Jurkat, Clone E6-1 (cell line): ENCODE measurements at regions not wholly inside any gene's neighbourhood (a gene's known extent, or its start where the extent isn't known, plus 50 kb on each side); places are given as distances from the start of the nearest gene placed in this dataset.

ENCODE experiments used
- DNase-seq: peaks from one replicate; pipeline ENCODE4 v3.0.0-alpha.2; 2011; ENCODE audit warnings: low read depth, low spot score
- H3K4me3 ChIP-seq: 2 replicates; pipeline ENCODE4 v1.5.1; 2011; ENCODE audit warnings: mild to moderate bottlenecking, low read length, control low read depth, moderate library complexity

DNA sequence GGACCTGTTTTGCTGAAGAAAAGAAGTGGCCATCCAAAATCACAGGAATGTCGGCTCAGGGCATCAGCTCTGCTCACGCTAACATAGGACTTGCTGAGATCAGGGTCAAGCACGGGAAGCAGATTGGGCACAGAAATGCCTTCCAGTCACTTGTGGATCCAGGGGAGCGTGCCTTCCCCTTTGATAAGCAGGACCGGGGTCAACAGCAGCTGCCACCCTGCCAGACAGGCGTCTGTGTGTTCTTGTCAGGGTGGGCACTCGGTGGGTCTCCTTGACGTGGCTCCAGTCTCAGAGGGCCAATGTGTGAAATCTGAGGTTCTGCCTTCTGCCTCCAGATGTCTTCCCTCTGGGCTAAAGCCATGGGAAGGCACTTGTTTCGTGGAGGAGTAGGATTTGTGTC is 313.7 kb upstream of the IRX4 start:
- no peak for DNase-seq
- no peak overlapping the region for H3K4me3 ChIP-seq

DNA sequence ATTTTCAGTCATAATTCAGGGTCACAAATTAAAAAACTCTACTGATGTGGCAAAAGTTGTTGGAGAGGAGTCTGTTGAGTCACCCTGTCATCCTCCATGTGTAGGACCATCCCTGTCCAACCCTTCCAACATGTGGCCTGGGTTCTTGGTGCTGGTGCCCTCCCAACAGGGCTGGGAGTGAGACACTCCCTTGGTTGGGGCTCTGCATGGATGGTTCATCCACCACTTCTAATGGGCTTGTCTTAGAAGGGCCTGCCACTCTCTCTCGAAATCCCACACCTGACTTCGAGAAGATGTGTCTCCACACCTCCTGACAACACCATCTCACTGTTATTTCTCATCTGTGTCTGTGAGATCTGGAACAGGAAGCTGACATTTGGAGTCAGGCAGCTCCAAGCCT is 312.2 kb upstream of the IRX4 start:
- no peak overlapping the region for H3K4me3 ChIP-seq
- DNase-seq = no peak

DNA sequence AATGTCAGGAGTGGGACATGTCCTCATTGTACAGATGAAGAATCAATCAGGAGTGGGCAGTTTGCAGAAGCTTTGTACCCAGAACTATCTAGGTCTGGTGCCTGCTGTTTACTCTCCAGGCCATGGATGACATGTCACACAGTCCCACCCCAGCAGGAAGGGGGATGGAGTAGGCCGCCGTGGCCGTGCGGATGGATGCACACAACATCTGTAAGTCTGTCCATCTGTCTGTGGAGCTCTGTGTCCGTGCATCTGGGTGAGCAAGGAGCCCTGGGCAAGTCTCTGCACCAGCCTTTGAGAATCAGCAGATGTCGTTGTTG is 311.5 kb upstream of the IRX4 start:
- DNase-seq = no peak
- H3K4me3 ChIP-seq = no peak overlapping the region

DNA sequence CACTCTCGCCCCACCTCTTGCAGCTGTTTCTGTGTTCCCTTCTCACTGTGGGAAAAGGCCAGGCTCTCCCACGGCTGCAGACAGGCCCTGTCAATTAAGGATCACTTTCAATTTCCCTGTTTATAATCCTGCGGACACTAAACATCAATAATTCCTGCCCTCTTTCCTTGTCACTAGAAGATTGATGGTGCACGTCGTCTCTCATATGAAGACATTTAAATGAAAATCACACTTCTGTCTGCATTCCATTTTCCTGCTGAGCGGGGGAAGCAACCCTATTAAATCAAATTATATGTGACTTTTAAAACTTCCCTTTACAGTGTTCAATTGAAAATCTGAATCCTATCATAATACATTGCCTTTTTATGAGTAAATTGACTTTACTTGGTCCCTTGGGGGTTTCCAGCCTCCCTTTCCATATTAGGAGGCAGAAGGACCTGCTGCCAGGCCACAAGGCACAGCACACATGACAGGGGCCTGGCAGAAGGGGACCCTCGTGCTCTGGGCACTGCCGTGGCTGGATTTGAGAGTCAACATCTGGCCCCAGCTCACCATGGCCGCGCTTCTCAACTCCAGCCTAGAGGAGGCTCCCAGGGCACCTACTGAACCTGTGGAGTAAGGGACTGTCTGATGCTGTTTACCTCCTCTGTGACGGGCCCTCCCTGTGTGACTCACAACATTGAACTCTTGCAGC is 311.0 kb upstream of the IRX4 start:
- H3K4me3 ChIP-seq = no peak overlapping the region
- DNase-seq = no peak

DNA sequence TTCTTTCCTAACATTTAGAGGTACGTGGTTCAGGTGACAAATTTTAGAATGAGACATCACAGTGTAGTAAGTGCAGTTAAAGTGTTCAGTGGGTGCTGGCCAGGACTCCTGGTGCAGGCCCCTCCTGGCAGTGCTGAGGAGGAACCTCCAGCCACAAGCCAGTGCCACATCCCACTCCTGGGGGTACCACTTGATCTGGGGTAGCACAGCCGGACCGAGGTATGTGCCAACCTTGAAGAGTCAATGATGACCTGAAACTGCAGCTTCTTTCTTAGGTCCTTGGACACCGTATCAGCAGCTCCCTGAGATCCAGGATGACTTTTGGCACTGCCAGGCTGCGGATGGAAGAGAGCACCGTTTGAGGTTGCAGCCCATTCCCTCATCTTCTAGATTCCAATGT is 310.4 kb upstream of the IRX4 start:
- DNase-seq = no peak
- H3K4me3 ChIP-seq = no peak overlapping the region

DNA sequence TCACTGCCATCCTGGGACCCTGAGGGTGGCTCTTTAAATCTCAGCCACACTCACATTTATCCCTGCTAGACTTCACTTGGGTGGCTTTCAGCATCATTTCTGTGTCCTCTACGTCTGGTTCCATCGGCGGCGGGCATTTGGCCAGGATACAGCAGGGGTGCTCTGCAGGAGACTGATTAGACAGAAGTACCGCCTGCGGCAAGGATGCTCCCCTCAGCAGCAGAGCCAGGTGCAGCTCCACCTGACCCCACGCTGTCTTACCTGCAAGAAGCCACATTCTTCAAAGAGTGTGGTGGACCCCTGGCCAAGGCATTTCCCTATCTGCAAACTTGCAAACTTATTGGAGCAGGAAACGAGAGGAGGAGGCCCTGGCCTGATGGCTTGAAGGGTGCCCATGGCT is 309.8 kb upstream of the IRX4 start:
- no peak overlapping the region for H3K4me3 ChIP-seq
- DNase-seq = no peak

DNA sequence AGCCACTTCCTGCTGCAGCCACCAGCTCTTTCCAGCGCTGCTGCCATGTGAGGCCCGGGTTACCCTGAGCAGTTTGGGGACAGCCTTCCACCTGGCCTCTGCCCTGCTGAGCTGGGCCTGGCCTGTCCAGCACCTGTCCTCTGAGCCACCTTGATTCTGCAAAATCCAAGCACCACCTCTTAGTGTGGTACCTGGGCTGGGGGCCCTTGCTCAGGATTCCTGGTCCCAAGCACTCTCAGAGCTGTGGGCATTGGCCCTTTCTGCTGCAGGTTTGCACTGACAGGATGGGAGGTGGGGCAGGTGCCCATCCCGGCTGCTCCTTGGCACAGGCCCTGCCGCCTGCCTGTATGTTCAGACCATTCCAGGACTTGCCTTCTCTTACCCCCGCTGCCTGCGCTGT is 309.2 kb upstream of the IRX4 start:
- DNase-seq = no peak
- no peak overlapping the region for H3K4me3 ChIP-seq

DNA sequence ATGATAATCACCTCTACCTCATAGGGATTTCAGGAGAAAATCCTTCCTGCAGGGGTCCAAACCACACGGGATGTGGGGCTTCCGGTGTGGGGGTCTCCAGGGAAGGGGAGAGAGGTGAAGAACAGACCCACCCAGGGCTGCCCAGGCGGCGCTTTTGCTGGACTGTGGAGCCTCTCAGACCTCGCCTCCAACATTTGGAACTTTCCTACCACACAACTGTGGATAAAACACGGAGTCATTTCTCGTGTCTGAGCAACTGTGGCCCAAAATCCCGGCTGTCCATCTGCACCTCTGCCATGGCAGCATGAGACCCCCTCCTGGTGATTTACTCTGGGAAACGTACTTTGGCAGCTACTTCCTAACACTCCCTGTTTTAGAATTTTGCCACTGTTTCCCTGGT is 307.8 kb upstream of the IRX4 start:
- no peak for DNase-seq
- no peak overlapping the region for H3K4me3 ChIP-seq

DNA sequence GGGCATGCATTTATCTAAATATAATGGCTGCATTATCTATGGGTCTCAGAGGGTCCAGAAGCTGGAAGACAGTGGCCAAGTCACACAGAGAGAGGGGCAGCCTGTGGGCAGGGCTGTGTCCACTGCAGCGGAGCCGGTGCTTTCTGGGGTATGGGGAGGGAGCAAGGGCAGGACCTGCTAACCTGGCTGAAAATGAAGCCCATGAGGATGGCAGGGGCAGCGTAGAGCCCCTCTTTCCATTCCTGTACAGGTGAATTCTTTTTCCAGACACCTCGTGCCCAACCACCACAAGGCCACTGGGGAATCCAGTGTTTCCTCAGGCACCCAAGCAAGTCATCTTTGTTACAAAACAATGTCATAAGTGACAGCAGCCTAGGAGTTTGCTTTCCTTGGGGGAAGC is 305.9 kb upstream of the IRX4 start:
- no peak for DNase-seq

DNA sequence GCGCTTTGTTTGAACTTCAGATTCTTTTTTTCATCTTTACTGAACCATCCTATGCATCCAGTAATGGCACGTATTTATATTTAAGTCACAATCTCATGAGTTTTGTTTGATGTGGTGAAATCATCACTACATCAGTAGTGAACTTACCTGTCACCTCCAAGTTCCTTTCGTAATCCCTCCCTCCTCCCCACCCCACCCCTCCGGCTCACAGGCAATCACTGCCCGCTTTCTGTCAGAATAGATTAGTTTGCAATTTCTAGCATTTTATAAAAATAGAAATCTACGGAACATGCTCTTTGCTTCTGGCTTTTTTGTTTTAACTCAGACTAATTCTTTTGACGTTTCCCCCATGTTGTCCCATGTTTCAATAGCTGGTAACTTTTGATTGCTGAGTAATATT is 305.4 kb upstream of the IRX4 start:
- no peak for DNase-seq
- H3K4me3 ChIP-seq = no peak overlapping the region

More for the DNA sequence above, 305.9 kb upstream of the IRX4 start:
- H3K4me3 ChIP-seq = no peak overlapping the region

DNA sequence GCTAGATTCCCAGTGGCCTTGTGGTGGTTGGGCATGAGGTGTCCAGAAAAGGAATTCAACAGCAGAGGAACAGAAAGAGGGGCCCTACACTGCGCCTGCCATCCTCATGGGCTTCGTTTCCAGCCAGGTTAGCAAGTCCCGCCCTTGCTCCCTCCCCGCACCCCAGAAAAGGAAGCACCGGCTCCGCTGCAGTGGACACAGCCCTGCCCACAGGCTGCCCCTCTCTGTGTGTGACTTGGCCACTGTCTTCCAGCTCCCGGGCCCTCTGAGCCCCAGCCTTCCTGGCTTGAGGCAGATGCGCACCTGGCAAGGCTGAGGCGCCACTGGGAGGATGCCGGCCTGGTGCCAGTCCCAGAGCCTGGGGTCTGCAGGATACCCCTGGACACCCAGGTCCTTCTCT is 305.0 kb upstream of the IRX4 start:
- no peak overlapping the region for H3K4me3 ChIP-seq
- no peak for DNase-seq

DNA sequence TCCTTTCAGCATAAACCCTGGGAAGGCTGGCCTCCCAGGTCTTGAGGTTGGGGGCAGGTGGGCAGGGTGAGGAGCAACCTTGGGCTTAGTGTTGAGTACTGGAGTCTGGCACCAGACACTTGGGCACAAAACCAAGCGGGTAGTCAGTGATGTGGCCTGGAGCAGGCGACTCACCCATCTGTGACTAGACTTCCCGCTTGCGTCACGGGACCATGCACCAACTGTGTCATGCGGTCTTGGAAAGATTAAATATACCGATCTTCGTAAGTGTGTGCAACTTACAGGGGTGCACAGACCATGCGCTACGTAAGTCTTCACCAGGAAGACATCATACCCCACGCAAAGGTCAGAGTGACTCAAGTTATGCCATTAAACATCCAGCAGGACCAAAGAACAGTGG is 304.4 kb upstream of the IRX4 start:
- H3K4me3 ChIP-seq = no peak overlapping the region
- DNase-seq = no peak

DNA sequence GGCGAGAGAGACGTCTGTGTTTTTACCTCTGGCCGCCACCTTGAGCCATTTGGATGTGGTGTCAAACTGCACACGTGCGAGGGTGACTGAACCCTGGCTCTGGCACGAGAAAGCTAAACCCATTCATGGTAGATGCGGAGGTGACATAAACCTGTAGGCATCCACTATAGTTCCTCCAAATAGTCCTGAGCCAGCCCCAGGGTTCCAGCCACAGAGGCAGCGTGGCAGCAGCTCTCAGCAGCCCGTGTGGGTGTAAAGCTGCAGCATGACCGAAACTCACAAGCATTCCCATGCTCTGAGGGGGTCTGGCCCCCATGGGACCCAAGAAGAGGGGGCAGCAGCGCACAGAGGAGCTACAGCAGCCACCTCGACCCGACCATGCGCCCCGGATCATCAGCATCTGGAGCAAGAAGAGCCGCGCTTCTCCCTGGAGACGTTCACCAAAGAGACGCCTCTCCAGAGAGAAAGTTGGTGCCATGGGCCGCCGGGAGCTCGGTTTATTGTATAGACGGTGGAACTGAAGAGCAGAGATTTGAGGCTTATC is 303.8 kb upstream of the IRX4 start:
- no peak for DNase-seq
- H3K4me3 ChIP-seq = no peak overlapping the region

DNA sequence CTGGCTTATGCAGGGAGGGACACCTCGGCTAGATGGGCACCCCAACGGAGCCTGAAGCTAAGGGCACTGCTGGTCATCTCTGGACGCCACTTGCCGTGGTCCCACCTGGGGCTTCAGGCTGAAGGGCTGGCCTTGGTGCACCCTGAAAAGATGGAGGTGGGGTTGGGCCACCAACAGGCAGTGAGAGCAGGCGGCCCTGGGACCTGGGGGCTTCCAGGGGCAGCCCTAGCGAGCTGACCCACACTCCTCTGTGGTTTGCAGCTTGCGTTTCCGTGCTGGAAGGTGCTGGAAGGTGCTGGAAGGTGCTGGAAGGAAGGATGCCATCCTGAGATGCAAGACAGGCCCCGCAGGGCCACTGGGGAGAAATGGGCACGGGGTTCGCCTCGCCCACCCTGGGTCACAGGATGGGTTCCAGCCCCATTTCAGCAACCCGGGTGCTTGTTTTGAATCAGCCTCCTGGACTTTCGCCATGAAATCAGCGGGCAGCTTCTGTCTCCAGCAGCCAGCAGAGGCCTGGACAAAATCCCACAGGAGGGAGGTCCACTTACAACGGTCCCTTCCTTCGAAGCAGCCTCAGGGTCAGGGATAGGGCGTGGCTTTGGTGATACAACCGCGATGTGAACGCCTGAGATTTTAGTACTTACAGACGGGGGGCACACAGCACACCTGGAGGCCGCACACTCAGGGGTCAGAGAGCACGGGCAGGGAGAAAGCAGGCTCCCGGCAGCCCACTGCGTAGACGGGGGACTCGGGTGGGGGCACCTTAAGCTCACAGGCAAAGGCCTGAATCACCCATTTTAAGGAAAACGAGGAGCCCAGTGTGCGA is 303.1 kb upstream of the IRX4 start:
- DNase-seq = no peak
- H3K4me3 ChIP-seq = no peak overlapping the region

DNA sequence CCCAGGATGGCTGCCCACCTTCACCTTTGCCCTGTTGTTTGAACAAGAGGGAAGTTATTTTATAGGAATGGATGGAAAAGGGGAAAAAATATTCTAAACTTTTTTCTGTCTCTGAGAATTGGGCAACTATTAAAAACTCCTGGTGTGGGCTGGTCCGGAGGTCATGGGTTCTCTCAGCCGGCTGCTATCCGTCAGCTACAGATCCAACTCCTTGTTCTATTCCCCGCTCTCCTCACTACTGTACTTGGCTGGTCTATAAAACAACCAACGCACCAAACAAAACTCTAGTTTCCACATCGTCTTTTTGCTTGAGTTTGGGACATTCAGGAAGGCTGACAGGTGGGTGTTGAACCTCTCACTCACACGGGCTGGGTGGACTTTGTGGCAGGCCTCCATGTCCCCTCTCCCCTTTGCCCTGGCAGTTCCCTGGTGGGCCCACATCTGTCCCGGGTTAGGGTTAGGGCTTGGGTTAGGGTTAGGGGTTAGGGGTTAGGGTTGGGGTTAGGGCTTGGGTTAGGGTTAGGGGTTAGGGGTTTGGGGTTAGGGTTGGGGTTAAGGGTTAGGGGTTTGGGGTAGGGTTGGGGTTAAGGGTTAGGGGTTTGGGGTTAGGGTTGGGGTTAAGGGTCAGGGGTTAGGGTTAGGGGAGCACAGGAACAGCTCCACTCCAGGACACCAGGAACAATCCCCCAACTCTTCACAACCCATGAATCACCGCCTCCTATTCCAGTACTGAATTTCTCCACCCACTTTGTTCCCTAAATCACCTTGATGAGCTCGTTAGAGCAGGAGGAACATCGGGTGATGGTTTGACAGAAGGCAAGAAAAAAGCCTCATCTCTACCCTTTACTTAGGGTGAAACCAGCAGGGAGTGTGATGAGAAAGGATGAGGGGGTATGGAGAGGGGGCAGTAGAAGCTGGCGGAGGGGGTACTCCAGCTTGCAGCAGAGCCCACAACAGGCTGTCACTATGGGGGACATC is 302.1 kb upstream of the IRX4 start:
- H3K4me3 ChIP-seq = no peak overlapping the region
- DNase-seq = no peak

DNA sequence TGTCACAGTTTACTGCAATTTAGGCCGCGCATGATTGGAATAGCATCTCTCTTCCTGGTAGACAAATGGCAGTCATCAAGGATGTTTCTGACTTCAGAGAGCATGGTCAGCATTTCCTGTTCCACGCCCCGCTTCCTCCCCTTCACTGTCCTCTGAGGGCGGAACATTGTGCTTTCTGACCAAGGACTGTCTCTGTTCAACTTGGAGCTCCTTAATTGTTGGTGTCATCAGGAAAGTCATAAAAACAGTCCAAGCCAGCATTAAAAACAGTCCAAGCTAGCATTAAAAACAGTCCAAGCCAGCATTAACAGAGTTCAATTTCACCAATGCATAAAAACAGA is 301.3 kb upstream of the IRX4 start:
- DNase-seq = no peak
- H3K4me3 ChIP-seq = no peak overlapping the region

DNA sequence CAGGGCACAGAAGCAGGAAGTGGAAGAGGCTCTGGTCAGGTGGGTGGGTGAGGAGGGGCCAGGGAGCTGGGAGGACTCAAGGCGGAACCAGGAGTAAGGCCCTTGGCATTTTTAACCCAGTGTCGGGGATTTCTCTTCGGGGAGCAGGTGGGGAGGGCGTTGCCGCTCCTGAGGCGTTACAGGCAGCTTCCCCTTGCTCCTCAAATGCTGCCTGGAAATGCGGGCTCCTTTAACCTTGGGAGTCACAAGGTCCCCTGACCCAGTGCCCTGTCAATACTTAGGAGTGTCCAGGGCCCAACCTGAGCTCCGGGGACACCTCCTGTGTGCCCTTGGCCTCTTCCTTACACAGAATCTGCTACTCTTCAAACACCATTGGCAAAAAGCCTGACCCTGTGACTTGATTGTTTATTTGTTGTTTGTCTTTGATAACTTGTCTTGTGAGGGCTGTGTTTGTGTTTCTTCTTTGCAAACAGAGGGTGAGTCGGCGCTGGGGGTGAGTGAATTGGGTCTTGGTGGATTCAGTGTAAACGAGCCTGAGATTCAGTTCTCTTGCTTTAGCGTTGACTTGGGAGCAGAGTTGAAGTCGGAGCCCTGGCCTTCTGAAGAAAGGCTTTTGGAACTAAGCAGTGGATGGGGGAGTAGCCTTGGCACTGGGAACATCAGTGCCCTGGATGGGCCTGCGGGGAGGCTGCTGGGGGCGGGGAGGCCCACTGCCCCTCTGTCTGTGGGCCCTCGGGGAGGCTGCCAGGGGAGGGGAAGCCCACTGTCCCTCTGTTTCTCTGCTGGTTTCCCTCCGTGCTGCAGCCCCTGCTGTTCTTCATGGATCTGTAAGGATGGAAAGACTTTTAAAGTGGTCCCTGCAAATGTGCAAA is 300.7 kb upstream of the IRX4 start:
- no peak for DNase-seq
- H3K4me3 ChIP-seq = no peak overlapping the region

DNA sequence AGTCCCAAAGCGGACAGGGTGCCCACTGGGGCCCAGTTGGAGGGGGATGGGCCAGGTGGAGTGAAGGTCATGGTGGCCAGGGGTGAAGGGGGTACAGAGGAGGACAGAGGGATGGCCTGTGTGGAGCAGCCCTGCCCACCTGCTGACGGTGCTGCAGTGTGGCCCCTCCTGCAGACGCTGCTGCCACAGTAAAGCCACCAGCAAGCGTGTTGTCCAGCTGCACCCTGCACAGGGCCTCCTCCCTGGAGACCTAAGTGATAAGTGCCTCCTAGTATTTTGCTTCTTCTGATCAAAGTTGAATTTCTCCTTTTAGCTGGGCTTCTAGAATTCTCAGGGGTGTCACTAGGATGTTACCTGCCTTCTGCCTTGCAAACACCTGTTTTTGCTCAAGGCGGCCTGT is 299.3 kb upstream of the IRX4 start:
- DNase-seq = no peak

DNA sequence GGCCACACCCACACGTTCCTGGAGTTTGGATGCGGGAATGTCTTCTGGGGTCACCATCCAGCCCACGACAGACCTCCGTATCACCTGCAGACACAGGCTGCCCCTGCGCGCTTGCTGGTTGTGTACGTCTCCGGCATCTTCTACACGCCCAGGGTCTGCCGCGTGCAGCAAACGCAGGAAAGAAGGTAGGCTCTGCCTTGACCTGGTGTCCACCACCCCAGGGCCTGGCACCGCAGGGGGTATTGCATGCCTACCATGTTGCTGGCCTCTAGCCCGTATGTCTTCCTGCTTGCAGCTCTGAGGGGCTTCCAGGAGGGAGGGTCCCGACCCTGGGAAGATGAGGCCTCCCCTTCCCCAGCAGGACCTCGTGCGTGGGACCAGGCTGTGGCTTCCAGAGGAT is 298.8 kb upstream of the IRX4 start:
- DNase-seq = no peak
- H3K4me3 ChIP-seq = no peak overlapping the region

More for the DNA sequence above, 299.3 kb upstream of the IRX4 start:
- H3K4me3 ChIP-seq = no peak overlapping the region
